ENCODE measurements at regions not wholly inside any gene's neighbourhood (a gene's known extent, or its start where the extent isn't known, plus 50 kb on each side); places are given as distances from the start of the nearest gene placed in this dataset.

GRCh38 chr7:46321556-46322205 lies 400.6 kb upstream of the IGFBP3 start:
- TF ChIP-seq CTCF (IDR thresholded peaks at IDR 0.05) (no peak), POLR2A (IDR thresholded peaks at IDR 0.05) (no peak)
